Progenitor cell of endocrine pancreas (in vitro differentiated cells): ENCODE measurements at regions not wholly inside any gene's neighbourhood (a gene's known extent, or its start where the extent isn't known, plus 50 kb on each side); places are given as distances from the start of the nearest gene placed in this dataset.
"Not testable (repeated sequence)": the region's sequence is repeated elsewhere in the genome, so short reads cannot be mapped to it uniquely, and the experiment has no call there.

Source experiments
- DNase-seq: peaks from one replicate; pipeline ENCODE4 v3.0.0; 2021; ENCODE audit warnings: low spot score; ENCODE audit not compliant: unreplicated experiment
- H3K27ac Mint-ChIP-seq: 2 replicates; pipeline ENCODE4 v1.8.0; 2021; ENCODE audit warnings: mild to moderate bottlenecking, moderate library complexity, mixed read lengths
- H3K27me3 Mint-ChIP-seq: 2 replicates; pipeline ENCODE4 v1.8.0; 2021; ENCODE audit warnings: mixed read lengths
- H3K36me3 Mint-ChIP-seq: 2 replicates; pipeline ENCODE4 v1.8.0; 2022; ENCODE audit warnings: mixed read lengths; ENCODE audit not compliant: insufficient read depth
- H3K4me1 Mint-ChIP-seq: 2 replicates; pipeline ENCODE4 v1.8.0; 2021; ENCODE audit warnings: low read depth, mixed read lengths
- H3K4me3 Mint-ChIP-seq: 2 replicates; pipeline ENCODE4 v1.8.0; 2021; ENCODE audit warnings: low read depth, mild to moderate bottlenecking, moderate library complexity, mixed read lengths
- H3K9me3 Mint-ChIP-seq: 2 replicates; pipeline ENCODE4 v1.8.0; 2021; ENCODE audit warnings: low read depth, mixed read lengths
- TF ChIP-seq, protein P1 (sequence below): fragments of 200-600 bp; sonication (generic); IDR thresholded peaks from one replicate; pipeline ENCODE4 v1.5.0; 2021; ENCODE audit warnings: antibody characterized with exemption, mild to moderate bottlenecking; ENCODE audit not compliant: unreplicated experiment

- Mint-ChIP-seq H3K9me3 (peaks cover 3% of the 10 kb centered on the region), H3K4me3 (no peak overlapping the region), H3K27me3 (no peaks in the 10 kb centered on the region), H3K4me1 (no peaks in the 10 kb centered on the region), H3K27ac (no peak overlapping the region), H3K36me3 (no peaks in the 10 kb centered on the region)
- DNase-seq, result no peak
- TF ChIP-seq, protein P1, sequence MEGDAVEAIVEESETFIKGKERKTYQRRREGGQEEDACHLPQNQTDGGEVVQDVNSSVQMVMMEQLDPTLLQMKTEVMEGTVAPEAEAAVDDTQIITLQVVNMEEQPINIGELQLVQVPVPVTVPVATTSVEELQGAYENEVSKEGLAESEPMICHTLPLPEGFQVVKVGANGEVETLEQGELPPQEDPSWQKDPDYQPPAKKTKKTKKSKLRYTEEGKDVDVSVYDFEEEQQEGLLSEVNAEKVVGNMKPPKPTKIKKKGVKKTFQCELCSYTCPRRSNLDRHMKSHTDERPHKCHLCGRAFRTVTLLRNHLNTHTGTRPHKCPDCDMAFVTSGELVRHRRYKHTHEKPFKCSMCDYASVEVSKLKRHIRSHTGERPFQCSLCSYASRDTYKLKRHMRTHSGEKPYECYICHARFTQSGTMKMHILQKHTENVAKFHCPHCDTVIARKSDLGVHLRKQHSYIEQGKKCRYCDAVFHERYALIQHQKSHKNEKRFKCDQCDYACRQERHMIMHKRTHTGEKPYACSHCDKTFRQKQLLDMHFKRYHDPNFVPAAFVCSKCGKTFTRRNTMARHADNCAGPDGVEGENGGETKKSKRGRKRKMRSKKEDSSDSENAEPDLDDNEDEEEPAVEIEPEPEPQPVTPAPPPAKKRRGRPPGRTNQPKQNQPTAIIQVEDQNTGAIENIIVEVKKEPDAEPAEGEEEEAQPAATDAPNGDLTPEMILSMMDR, result no peak
Measured at GRCh38 chr4:148653681-148654080, 211.5 kb upstream of the NR3C2 start.

DNA sequence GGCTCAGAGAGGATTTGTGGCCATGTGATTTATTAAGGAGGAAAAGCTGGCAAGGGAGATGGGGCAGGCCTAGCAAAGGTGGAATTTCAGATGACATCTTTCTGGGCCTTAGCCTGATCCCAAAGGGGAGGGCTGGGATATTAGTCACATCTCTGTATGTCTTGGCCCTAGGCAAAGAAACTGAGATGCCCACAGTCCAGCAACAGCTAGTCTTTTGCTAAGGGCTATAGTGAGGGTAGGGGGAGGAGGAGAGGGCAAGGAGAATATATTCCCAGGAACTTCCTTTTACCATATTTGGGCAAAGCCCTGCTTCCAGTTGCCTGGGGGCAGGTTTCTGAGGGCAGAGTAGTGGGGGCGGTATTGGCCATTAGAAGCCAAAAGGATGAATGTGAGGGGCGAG lies 209.8 kb upstream of the NR3C2 start:
- Mint-ChIP-seq H3K27me3 (no peaks in the 10 kb centered on the region), H3K4me1 (no peaks in the 10 kb centered on the region), H3K9me3 (peaks cover 3% of the 10 kb centered on the region), H3K4me3 (no peak overlapping the region), H3K36me3 (no peaks in the 10 kb centered on the region), H3K27ac (no peak overlapping the region)
- DNase-seq, result no peak
- TF ChIP-seq, protein P1, result no peak

GRCh38 chr4:148649652-148650331 lies 207.6 kb upstream of the NR3C2 start:
- no peak for DNase-seq
- H3K9me3 Mint-ChIP-seq, result no peaks in the 10 kb centered on the region
- H3K36me3 Mint-ChIP-seq, result no peaks in the 10 kb centered on the region
- no peak overlapping the region for H3K27ac Mint-ChIP-seq
- no peak overlapping the region for H3K4me3 Mint-ChIP-seq
- H3K27me3 Mint-ChIP-seq, result no peaks in the 10 kb centered on the region
- H3K4me1 Mint-ChIP-seq, result peaks cover 4% of the 10 kb centered on the region
- TF ChIP-seq, protein P1, result no peak

- no peaks in the 10 kb centered on the region for H3K36me3 Mint-ChIP-seq
- peaks cover 4% of the 10 kb centered on the region for H3K9me3 Mint-ChIP-seq
Measured at GRCh38 chr4:148643851-148644250, 201.6 kb upstream of the NR3C2 start.

DNA sequence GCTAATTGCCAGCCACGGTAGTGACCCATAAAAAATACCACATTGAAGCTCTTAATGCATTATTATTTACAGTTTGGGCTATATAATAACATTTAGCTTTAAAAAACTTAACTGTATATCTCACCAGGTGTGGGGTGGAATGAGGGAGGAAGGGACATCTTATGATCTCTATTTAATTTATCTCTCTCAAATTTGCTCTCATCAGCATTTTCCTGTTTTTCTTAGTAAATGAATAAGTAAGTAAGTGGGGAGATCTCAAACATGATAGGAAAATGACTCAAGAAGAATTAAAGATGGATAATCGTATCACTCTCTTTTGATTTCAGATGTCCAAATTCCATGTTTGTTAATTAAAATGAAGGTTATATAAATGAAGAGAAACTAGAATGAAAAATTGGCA lies 200.7 kb upstream of the NR3C2 start:
- DNase-seq, result no peak
- H3K4me1 Mint-ChIP-seq, result peaks cover 4% of the 10 kb centered on the region
- no peak overlapping the region for H3K27ac Mint-ChIP-seq
- TF ChIP-seq, protein P1, result no peak
- no peaks in the 10 kb centered on the region for H3K27me3 Mint-ChIP-seq
- no peaks in the 10 kb centered on the region for H3K36me3 Mint-ChIP-seq
- peaks cover 10% of the 10 kb centered on the region for H3K9me3 Mint-ChIP-seq
- no peak overlapping the region for H3K4me3 Mint-ChIP-seq

More at GRCh38 chr4:148643851-148644250, 201.6 kb upstream of the NR3C2 start:
- TF ChIP-seq, protein P1, result no peak
- DNase-seq, result no peak
- H3K4me1 Mint-ChIP-seq, result peaks cover 4% of the 10 kb centered on the region
- H3K27ac Mint-ChIP-seq, result no peak overlapping the region
- no peak overlapping the region for H3K4me3 Mint-ChIP-seq
- H3K27me3 Mint-ChIP-seq, result no peaks in the 10 kb centered on the region

- not testable (repeated sequence) for DNase-seq, H3K27me3 Mint-ChIP-seq, H3K4me1 Mint-ChIP-seq, H3K27ac Mint-ChIP-seq, H3K36me3 Mint-ChIP-seq, H3K4me3 Mint-ChIP-seq
- peaks cover 26% of the 10 kb centered on the region for H3K9me3 Mint-ChIP-seq
Measured at GRCh38 chr4:148638079-148638478, 195.9 kb upstream of the NR3C2 start.

- not testable (repeated sequence) for H3K4me3 Mint-ChIP-seq, H3K4me1 Mint-ChIP-seq, H3K27me3 Mint-ChIP-seq, H3K27ac Mint-ChIP-seq, DNase-seq, H3K36me3 Mint-ChIP-seq
- H3K9me3 Mint-ChIP-seq, result peaks cover 26% of the 10 kb centered on the region
Measured at GRCh38 chr4:148637453-148637852, 195.2 kb upstream of the NR3C2 start.
